Erythroblast (primary cell): ENCODE measurements at regions not wholly inside any gene's neighbourhood (a gene's known extent, or its start where the extent isn't known, plus 50 kb on each side); places are given as distances from the start of the nearest gene placed in this dataset.
"Not testable (repeated sequence)": the region's sequence is repeated elsewhere in the genome, so short reads cannot be mapped to it uniquely, and the experiment has no call there.

Experiments used
- DNase-seq, 2 experiments: peaks; one replicate each; lab custom pipeline; 2025; lab: John Stamatoyannopoulos, UW
- GATA1 ChIP-seq: IDR thresholded peaks from 2 replicates; pipeline ENCODE4 v1.6.1; 2011; ENCODE audit warnings: low read depth, mild to moderate bottlenecking, control low read depth, low read length, moderate library complexity
- POLR2A ChIP-seq: IDR thresholded peaks from 2 replicates; pipeline ENCODE4 v1.6.1; 2011; ENCODE audit warnings: mild to moderate bottlenecking, low read length

DNA sequence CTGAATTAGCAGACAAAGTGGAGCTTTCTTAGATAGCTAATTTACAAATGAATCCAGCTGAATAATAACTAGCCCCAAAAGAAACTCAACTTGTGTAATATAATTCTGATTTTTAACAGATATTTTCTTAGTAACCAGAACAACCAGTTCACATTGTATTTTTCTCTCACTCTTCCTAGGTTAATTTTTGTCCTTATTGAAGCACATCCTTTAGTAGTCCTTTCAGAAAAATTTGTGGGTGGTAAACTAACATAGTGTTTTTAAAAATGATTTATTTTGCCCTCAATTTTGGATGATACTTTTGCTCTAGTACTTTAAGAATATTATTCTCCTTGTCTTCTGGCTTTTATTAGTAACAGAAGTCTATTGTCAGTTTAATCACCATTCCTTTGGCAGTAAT, 190.6 kb upstream of the SLC39A10 start:
- no peak for DNase-seq
- TF ChIP-seq GATA1 (no peak), POLR2A (no peak)

DNA sequence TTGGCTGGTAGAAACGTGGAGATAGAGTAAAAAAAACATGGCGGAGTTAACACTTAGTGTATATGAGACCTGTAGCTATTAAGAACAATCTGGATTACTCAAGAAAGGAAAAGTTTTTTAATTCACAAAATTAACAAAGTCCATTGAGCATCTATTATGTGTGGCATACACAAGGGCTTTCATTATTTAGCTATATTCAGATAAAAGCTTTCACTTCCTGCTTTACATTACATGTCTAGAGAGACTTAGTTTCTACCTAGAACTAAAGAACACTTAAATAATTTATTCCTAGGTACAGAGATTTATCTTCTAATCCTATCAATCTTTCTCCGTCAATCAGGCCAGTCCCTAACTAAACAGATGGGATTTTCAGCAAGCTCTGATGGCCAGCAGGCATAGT, 196.0 kb upstream of the SLC39A10 start:
- no peak for DNase-seq
- TF ChIP-seq GATA1 (no peak), POLR2A (no peak)

DNA sequence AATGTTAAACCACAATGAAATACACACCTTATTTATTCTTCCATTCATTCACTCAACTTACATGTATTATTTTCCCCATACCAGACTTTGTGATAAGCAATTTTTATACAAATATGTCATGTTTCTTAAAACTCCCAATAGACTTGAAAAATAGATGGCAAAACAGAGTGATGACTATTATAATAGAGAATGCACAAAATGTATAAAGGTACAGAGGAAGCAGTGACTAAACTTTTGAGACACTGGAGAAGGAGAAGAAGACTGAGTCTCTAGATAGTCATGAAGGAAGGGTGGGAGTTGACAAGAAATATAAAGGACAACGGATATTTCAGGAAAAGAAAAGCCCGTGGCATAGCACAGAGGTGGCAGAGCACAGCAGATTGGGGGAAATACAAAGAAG, 198.1 kb upstream of the SLC39A10 start:
- TF ChIP-seq POLR2A (no peak), GATA1 (no peak)
- DNase-seq: no peak

DNA sequence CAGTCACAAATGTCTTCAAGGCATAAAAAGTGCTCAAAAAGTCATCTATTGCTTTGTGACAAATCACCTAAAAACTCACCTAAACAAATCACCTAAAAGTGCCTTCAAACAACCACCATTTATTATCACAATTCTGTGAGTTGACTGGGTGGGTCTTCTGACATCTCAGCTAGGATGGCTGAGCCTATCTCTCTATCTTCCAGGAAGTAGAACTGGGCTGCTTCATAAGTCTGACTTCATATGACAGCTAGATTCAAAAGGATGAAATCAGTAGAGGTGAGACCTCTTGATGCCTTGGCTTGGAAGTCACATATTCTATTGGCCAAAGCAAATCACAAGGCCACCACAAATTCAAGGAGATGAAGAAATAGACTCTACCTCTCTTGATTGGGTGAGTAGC, 199.2 kb upstream of the SLC39A10 start:
- no peak for TF ChIP-seq POLR2A
- TF ChIP-seq GATA1: no peak

DNA sequence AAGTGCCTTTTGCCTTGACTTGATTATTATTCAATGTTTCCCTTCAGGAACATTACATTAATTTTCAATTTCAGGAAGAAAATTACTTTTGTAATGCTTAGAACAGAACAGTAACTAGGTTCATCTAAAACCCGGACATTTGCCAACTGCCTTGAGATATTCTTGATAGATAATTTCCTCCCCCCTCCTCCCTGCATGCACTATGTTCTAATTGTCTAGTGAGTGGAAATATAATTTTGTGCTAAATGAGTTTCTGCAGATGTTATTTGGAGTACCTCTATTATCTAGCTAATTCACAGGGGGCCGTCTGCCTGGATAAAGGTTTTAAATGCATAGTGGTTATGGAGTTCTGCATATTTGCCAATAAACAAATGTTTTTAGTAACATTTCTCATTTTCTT, 200.3 kb upstream of the SLC39A10 start:
- TF ChIP-seq GATA1: no peak
- TF ChIP-seq POLR2A: no peak
- no peak for DNase-seq

More for the DNA sequence above, 199.2 kb upstream of the SLC39A10 start:
- DNase-seq: peak in 1 of 2 experiments; percentile 4

DNA sequence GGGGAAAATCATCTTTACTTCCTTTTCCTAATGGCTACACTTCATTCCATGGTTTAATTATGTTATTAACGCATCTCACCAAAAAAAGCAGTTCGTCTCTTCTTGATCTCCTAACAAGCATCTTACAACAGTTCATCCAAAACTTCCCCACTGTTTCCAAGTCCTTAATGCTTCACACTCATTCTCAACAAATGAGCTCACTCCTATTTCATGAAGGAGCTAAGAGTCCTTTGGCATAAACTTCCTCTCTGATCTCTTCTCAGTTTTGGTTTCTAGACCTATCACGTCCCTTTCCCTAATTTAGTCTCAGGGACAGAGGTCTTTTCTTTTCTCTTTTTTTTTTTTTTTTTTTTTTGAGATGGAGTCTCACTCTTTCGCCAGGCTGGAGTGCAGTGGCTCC, 205.9 kb upstream of the SLC39A10 start:
- TF ChIP-seq POLR2A: no peak
- TF ChIP-seq GATA1: no peak
- DNase-seq: no peak

DNA sequence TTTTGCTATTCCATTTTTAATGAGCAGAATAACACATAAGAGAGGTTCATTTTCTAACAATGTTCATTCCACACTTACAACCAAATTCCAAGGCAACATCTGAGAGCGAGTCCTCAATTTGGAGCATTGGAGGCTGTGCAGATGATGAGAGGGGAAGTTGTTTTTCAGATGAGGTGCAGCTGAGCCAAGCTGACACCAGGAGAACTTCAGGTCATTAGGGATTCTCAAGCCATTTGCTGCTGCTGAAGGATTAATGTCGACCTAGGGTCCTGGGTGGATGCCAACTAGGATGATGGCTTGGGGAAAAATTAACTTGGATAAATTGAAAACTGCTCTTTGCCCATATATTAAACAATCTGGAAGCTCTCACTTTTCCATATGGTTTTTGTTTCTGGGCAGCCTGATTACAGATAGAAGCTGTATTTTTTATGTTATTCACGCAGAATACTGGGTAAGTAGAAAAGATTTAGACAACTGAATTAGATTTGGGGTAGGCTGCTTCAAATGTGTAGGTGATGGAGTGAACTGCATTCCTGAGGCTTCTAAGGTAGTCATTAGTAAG, 206.4 kb upstream of the SLC39A10 start:
- TF ChIP-seq GATA1 (no peak), POLR2A (no peak)
- no peak for DNase-seq

DNA sequence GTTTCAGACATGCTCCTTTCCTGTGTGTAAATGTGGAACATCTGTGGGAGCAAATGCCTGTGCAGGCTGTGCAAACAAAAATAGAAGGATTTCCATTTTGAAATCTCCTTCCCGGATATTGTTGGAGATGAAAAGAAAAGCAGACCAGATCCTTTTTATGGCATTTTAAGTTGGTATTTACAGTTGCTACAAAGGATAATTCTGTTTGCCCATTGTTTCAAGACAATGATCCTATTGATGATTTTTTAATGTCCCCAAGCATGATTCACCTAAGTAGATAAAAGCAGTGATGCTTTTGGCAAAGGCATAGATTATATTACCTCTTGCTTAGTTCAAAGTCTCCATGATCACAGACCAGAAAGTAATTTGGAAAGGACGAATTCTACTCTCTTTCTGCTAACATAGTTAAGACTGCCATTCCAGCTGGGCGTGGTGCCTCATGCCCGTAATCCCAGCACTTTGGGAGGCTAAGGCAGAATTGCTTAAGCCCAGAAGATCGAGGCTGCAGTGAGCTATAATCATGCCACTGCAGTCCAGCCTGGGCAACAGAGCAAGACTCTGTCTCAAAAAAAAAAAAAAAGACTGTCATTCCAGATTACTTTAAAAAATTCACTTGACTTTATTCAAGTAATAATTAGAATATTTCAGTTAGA, 209.6 kb upstream of the SLC39A10 start:
- DNase-seq: no peak
- no peak for TF ChIP-seq GATA1
- TF ChIP-seq POLR2A: no peak

DNA sequence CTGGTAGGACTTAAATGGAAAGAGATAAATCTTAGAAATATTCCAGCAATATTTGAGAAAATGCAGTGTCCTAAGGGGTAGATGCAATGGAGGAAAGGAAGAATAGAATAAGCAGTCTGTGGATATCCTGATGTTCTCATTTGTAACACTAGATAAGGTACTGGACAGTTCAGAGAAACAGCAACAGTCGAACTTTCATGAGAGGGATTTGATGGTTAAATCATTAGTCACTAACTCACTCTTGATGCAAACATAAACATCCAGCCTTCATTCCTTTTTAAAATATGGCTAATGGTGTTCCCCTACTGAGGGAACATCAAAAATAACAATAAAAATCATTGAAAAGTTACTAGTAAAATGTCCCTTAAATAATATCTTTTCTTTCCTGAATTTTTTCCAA, 211.4 kb upstream of the SLC39A10 start:
- TF ChIP-seq POLR2A (no peak), GATA1 (no peak)
- DNase-seq: no peak

DNA sequence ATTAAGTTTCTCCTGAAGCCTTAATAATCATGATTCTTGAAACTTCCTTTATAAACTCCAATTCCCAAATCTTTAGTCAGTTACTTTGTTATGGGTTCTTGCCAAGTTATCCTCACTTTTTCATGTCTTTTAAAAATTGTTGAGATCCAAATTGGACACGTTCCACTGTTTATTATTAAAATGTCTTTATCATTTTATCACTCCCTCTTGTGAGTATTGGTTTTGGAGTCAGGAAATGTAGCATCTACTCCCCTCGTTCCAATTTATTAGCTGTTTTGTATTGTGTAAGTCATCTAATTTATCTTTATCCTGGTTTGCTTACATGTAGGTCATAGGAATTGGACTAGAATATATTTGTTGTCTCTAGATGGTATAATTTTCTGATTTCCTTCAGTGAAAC, 213.1 kb upstream of the SLC39A10 start:
- TF ChIP-seq GATA1 (no peak), POLR2A (no peak)
- DNase-seq: no peak

DNA sequence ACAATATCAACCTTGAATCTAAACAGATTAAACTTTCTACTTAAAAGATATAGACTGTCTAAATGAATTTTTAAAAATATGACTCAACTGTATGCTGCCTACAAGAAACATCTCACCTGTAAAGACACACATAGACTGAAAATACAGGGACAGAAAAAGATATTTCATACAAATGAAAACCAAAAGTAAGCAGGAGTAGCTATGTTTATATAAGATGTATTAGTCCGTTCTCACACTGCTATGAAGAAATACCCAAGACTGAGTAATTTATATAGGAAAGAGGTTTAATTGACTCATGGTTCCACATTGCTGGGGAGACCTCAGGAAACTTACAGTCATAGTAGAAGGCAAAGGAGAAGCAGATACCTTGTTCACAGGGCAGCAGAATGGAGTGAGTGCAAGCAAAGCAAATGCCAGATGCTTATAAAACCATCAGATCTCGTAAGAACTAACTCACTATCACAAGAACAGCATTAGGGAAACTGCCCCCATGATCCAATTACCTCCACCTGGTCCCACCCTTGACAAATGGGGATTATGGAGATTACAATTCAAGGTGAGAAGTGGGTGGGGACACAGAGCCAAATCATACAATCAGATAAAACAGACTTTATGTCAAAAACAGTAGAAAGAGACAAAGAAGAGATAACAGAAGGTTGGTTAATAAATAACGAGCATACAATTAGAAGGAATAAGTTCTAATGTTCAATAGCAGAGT, 214.4 kb upstream of the SLC39A10 start:
- no peak for DNase-seq
- no peak for TF ChIP-seq POLR2A
- TF ChIP-seq GATA1: no peak

DNA sequence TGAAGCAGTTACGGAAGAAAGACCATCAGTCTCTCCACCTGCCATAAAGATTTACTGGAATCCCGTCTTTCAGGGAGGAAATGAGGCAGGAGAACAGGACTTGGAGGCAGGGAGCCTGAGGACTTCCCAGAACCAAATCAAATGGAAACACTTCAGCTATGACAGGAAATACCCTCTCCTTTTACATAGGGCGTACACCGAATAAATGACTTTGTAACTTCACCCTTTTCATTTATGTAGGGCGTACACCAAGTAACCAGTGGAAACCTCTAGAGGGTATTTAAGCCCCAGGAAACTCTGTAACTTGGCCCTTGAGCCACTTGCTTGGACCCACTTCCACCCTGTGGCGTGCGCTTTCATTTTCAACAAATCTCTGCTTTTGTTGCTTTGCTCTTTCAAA, 218.3 kb upstream of the SLC39A10 start:
- DNase-seq: no peak
- TF ChIP-seq GATA1 (no peak), POLR2A (no peak)

DNA sequence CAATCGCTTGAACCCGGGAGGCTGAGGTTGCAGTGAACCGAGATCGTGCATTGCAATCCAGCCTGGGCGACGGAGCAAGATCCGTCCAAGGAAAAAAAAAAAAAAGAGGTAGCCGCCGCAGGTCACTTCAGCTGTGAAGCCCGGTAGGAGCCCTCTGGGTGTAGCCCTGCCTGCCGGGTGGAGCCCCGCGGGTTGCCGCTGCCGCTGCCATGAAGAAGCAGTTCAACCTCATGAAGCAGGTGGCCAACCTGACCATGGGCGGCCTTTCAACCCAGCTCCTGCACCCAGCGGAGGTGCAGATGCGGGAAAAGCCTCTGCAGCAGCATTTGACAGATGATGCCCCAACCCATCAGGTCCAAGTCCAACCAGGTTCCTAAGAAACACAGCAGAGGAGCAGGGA, 219.5 kb upstream of the SLC39A10 start:
- TF ChIP-seq POLR2A (no peak), GATA1 (no peak)
- no peak for DNase-seq

DNA sequence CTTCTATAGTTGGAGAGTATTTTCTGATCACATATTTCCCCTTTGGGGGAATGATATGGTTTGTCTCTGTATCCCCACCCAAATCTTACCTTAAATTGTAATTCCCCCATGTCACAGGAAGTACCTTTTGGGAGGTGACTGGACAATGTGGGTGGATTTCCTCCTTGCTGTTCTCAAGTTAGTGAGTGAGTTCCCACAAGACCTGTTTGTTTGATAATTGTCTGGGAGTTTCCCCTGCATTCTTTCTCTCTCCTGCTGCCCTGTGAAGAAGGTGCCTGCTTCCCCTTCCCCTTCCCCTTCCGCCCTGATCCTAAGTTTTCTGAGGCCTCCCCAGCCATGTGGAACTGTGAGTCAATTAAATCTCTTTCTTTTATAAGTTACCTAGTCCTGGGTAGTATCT, 222.7 kb upstream of the SLC39A10 start:
- TF ChIP-seq GATA1 (no peak), POLR2A (no peak)
- no peak for DNase-seq

DNA sequence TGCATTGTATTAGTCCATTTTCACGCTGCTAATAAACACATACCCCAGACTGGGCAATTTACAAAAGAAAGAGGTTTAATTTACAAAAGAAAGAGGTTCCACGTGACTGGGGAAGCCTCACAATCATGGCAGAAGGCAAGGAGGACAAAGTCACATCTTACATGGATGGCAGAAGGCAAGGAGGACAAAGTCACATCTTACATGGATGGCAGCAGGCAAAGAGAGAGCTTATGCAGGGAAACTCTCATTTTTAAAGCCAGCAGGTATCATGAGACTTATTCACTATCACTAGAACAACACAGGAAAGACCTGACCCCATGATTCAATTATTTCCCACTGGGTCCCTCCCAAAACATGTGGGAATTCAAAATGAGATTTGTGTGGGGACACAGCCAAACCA, 223.3 kb upstream of the SLC39A10 start:
- not testable (repeated sequence) for DNase-seq
